Common myeloid progenitor, CD34-positive (primary cell): ENCODE measurements at regions not wholly inside any gene's neighbourhood (a gene's known extent, or its start where the extent isn't known, plus 50 kb on each side); places are given as distances from the start of the nearest gene placed in this dataset.

Experiments
- CTCF ChIA-PET: fragments of 350-600 bp; sonication (Branson Sonifier 250); formaldehyde crosslinking; loops from one replicate; lab custom pipeline; 2021; ENCODE audit warnings: antibody characterized with exemption; lab: Charles Lee
- POLR2A ChIA-PET: fragments of 350-600 bp; sonication (Branson Sonifier 250); formaldehyde crosslinking; loops from one replicate; lab custom pipeline; 2021; ENCODE audit warnings: antibody characterized with exemption; lab: Charles Lee
- DNase-seq, 3 donors: peaks; one replicate each; pipeline versions ENCODE4 v3.0.0 to v3.0.0-alpha.2; 2013
- H3K27ac ChIP-seq, 2 experiments: 1 replicate in 1 of 2; 2 replicates in 1 of 2; pipeline ENCODE4 v1.7.0; 2013; ENCODE audit warnings: inconsistent platforms in 2 of 2, low read length in 2 of 2, mild to moderate bottlenecking in 2 of 2, low read depth in 1 of 2, moderate library complexity in 1 of 2; ENCODE audit not compliant: severe bottlenecking in 2 of 2, insufficient read depth in 1 of 2, poor library complexity in 1 of 2
- H3K27me3 ChIP-seq, 5 experiments: replicated peaks in 2 of 5; 1 replicate in 3 of 5; 2 replicates in 2 of 5; pipeline versions ENCODE4 v1.6.1 to v1.7.0; 2013; ENCODE audit warnings: low read length in 4 of 5, mild to moderate bottlenecking in 2 of 5, moderate library complexity in 2 of 5, inconsistent platforms in 1 of 5; ENCODE audit not compliant: insufficient read depth in 5 of 5, control insufficient read depth in 4 of 5
- H3K36me3 ChIP-seq, 4 experiments: 1 replicate in 2 of 4; 2 replicates in 2 of 4; pipeline versions ENCODE4 v1.6.1 to v1.7.0; 2013; ENCODE audit warnings: low read length in 3 of 4, control low read depth in 1 of 4, mild to moderate bottlenecking in 1 of 4; ENCODE audit not compliant: control insufficient read depth in 4 of 4, insufficient read depth in 4 of 4
- H3K4me1 ChIP-seq, 4 experiments: 1 replicate in 3 of 4; 2 replicates in 1 of 4; pipeline versions ENCODE4 v1.6.1 to v1.7.1; 2013; ENCODE audit warnings: low read length in 3 of 4, mild to moderate bottlenecking in 3 of 4, control low read depth in 1 of 4, inconsistent platforms in 1 of 4, moderate library complexity in 1 of 4; ENCODE audit not compliant: control insufficient read depth in 4 of 4, insufficient read depth in 4 of 4; ENCODE audit errors: control extremely low read depth in 1 of 4
- H3K4me3 ChIP-seq, 7 experiments: 1 replicate in 4 of 7; 2 replicates in 3 of 7; pipeline versions ENCODE4 v1.5.1 to v1.7.0; 2013; ENCODE audit warnings: mild to moderate bottlenecking in 7 of 7, low read length in 6 of 7, moderate library complexity in 6 of 7, inconsistent platforms in 2 of 7, low read depth in 2 of 7, control low read depth in 1 of 7; ENCODE audit not compliant: insufficient read depth in 4 of 7, control insufficient read depth in 1 of 7; ENCODE audit errors: extremely low read depth in 1 of 7
- H3K9me3 ChIP-seq, 5 experiments: 1 replicate in 4 of 5; 2 replicates in 1 of 5; pipeline versions ENCODE4 v1.6.1 to v1.7.1; 2013; ENCODE audit warnings: low read length in 4 of 5, mild to moderate bottlenecking in 2 of 5, inconsistent platforms in 1 of 5, low read depth in 1 of 5, moderate library complexity in 1 of 5; ENCODE audit not compliant: control insufficient read depth in 4 of 5, insufficient read depth in 2 of 5; ENCODE audit errors: control extremely low read depth in 1 of 5
- WGBS: methylation state at CpG from one replicate; pipeline ENCODE4 v1.1.5; 2013; ENCODE audit not compliant: insufficient coverage; 5-methylcytosine and 5-hydroxymethylcytosine counted together

GRCh38 chr1:79847700-79848099 lies 841.2 kb upstream of the ADGRL4 start:
- Histone ChIP-seq H3K9me3 (no peaks in the 10 kb centered on the region), H3K4me1 (no peaks in the 10 kb centered on the region), H3K4me3 (no peak overlapping the region), H3K27me3 (no peaks in the 10 kb centered on the region), H3K27ac (no peak overlapping the region), H3K36me3 (no peaks in the 10 kb centered on the region)
- DNase-seq: no peak
- CTCF ChIA-PET: no interaction called here
- 100% methylated on average over 4 of the region's 5 CpGs for WGBS
- POLR2A ChIA-PET: interaction anchor here (0.6 kb wide), 1 partner anchor 10 kb away, joined by 3 read pairs; no protein-coding TSS in a partner anchor

GRCh38 chr1:79845936-79846335 lies 839.4 kb upstream of the ADGRL4 start:
- no CpG with 5 or more reads among the region's 1 CpG for WGBS
- Histone ChIP-seq H3K36me3 (no peaks in the 10 kb centered on the region), H3K9me3 (no peaks in the 10 kb centered on the region), H3K27me3 (no peaks in the 10 kb centered on the region), H3K4me1 (no peaks in the 10 kb centered on the region), H3K27ac (no peak overlapping the region), H3K4me3 (no peak overlapping the region)
- ChIA-PET POLR2A (no interaction called here), CTCF (no interaction called here)
- no peak for DNase-seq

GRCh38 chr1:79842811-79843210 lies 836.3 kb upstream of the ADGRL4 start:
- Histone ChIP-seq H3K27ac (no peak overlapping the region), H3K4me1 (no peaks in the 10 kb centered on the region), H3K27me3 (no peaks in the 10 kb centered on the region), H3K4me3 (no peak overlapping the region), H3K9me3 (no peaks in the 10 kb centered on the region), H3K36me3 (no peaks in the 10 kb centered on the region)
- ChIA-PET POLR2A (no interaction called here), CTCF (no interaction called here)
- 100% methylated on average over 2 of the region's 4 CpGs for WGBS
- no peak for DNase-seq

GRCh38 chr1:79839882-79840281 lies 833.4 kb upstream of the ADGRL4 start:
- no peaks in the 10 kb centered on the region for H3K4me1 ChIP-seq
- H3K9me3 ChIP-seq: no peaks in the 10 kb centered on the region
- H3K36me3 ChIP-seq: no peaks in the 10 kb centered on the region
- H3K4me3 ChIP-seq: no peak overlapping the region
- POLR2A ChIA-PET: no interaction called here
- no peak overlapping the region for H3K27ac ChIP-seq
- H3K27me3 ChIP-seq: no peaks in the 10 kb centered on the region
- no CpG with 5 or more reads among the region's 1 CpG for WGBS
- no peak for DNase-seq
- CTCF ChIA-PET: no interaction called here

GRCh38 chr1:79827446-79827845 lies 820.9 kb upstream of the ADGRL4 start:
- POLR2A ChIA-PET: interaction anchor here (0.6 kb wide), 1 partner anchor 46 kb away, joined by 3 read pairs; no protein-coding TSS in a partner anchor
- CTCF ChIA-PET: no interaction called here
- no peak for DNase-seq
- WGBS: 100% methylated on average over 1 of the region's 2 CpGs
- no peaks in the 10 kb centered on the region for H3K4me1 ChIP-seq
- H3K9me3 ChIP-seq: no peaks in the 10 kb centered on the region
- H3K4me3 ChIP-seq: no peak overlapping the region
- no peaks in the 10 kb centered on the region for H3K27me3 ChIP-seq
- H3K36me3 ChIP-seq: no peaks in the 10 kb centered on the region
- H3K27ac ChIP-seq: no peak overlapping the region

GRCh38 chr1:79825551-79825950 lies 819.0 kb upstream of the ADGRL4 start:
- DNase-seq: no peak
- H3K27ac ChIP-seq: no peak overlapping the region
- no peaks in the 10 kb centered on the region for H3K9me3 ChIP-seq
- ChIA-PET POLR2A (no interaction called here), CTCF (no interaction called here)
- no peak overlapping the region for H3K4me3 ChIP-seq
- no peaks in the 10 kb centered on the region for H3K36me3 ChIP-seq
- WGBS: 100% methylated on average over 1 of the region's 3 CpGs
- H3K4me1 ChIP-seq: no peaks in the 10 kb centered on the region
- no peaks in the 10 kb centered on the region for H3K27me3 ChIP-seq

GRCh38 chr1:79822053-79822452 lies 815.5 kb upstream of the ADGRL4 start:
- no peaks in the 10 kb centered on the region for H3K9me3 ChIP-seq
- no peak overlapping the region for H3K27ac ChIP-seq
- CTCF ChIA-PET: no interaction called here
- POLR2A ChIA-PET: no interaction called here
- H3K27me3 ChIP-seq: no peaks in the 10 kb centered on the region
- no peak overlapping the region for H3K4me3 ChIP-seq
- 95% methylated on average over 10 of the region's 11 CpGs for WGBS
- H3K4me1 ChIP-seq: no peaks in the 10 kb centered on the region
- H3K36me3 ChIP-seq: no peaks in the 10 kb centered on the region
- DNase-seq: no peak
